ENCODE measurements at regions not wholly inside any gene's neighbourhood (a gene's known extent, or its start where the extent isn't known, plus 50 kb on each side); places are given as distances from the start of the nearest gene placed in this dataset.

DNA sequence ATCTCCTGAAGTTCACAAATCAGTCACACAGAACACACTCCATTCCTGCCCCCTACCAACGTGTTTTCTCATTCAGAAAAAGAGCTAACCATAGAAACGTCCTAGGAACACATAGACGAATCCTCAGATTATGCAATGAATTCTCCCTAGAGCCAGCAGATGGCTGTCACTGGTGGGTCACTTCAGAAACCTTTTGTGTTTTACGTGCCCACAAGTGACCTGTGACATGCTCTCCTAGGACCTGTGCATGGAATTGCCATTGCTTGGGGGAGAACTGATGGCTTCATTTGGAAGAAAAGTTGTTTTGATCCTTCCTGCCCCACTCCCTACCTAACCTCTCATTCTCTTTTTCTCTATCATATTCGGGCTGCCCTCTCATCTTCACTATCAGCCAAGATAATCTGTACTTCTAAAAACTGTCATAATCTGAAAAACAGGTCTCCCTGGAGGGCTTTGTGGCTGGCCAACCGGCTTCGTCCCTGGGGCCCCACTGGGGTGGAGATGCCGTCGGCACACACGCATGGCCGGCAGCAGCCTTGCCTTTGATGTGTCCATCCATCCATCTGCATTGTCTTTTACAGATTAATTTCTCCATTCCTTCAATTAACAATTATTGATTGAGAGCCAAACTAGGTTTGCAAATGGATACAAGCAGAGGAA, 144.1 kb upstream of the SERP2 start:
- DNase-seq: no peak

DNA sequence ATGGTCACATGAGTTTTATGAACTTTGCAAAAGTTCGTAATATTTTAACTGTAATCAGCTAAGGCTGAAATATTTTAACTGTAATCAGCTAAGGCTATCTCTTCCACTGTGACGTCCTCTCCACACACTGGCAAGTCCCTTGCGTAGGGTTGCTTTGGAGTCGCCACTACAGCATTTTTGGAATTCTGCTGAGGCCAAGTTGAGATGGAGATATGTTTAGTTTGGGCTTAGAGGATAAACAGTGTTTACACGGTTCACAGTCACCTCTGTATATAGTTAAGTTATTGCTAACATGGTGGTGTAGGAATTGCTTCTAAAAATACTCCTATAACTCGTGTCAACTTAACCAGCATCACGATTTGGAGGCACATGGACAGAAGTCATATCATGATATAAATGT, 143.6 kb upstream of the SERP2 start:
- no peak for DNase-seq

DNA sequence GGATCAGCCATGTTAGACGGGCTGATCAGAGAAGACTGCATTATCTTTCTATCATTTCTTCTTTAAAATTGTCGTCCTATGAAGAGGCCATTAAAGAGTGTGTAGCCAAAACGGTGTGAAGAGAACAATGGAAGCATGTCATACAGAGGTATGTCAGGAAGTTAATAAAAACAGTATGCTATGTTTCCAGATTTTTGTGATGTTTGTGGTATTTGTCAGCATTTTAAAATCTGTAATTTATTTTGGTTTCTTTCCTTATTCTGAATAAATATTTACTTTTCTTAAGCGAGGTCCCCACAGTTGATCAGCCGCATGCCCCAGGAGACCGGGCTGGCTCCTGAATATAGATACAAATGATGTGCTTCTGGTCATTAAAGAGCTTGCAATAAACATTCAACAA, 142.9 kb upstream of the SERP2 start:
- no peak for DNase-seq

DNA sequence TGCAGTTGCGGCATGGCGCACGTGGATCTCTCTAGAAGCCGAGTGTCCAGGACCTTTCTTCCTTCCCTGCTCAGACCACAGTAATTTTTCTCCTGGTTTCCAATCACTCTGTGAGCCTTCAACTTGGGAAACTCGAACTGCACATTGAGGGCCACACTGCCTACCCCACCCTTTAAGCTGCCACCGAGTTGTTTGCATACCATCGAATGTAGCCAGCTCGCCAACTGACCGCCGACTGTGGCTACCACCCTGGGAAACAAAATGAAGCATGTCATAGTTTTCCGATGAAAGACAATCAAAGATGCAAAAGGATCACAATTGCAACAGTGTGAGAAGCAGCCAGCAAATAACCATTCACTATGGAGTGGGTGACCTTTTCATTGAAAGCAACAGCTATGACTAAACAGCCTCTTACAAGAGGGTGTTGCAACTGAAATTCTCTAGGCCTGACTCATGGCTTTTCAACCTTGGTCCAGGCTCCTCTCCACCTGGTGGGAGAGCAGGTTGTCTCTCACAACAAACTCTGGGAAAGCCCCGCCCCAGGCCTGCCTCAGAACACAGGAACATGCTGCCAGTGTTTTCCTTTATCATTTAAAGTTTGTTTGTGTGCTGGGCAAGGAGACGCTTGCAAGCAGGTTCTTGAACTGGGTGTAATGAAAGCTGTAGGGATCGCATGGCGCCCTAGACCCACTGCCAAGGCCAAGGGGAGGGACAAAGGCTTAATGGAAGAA, 141.7 kb upstream of the SERP2 start:
- no peak for DNase-seq

- DNase-seq: no peak
These were observed 140.8 kb upstream of the SERP2 start for GRCh38 chr13:44232774-44233173.

DNA sequence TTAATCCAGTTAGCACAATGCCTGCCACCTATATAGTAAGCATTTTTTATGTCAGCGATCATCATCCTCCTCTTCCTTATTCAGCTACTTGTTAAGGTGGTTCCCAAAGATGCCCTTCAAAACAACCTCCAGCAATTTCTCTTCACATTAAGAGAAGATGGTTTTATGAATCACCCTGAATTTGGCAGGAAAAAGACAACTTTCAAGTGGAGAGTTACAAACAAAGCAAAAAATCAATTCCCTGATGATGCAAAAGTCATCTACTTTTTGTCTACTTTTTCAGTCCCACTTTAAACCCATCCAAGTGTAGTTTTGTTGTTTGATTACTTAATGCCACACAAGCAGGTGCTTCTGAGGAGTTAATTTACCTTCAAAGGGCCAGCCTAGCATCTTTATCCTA, 139.1 kb upstream of the SERP2 start:
- DNase-seq: no peak

DNA sequence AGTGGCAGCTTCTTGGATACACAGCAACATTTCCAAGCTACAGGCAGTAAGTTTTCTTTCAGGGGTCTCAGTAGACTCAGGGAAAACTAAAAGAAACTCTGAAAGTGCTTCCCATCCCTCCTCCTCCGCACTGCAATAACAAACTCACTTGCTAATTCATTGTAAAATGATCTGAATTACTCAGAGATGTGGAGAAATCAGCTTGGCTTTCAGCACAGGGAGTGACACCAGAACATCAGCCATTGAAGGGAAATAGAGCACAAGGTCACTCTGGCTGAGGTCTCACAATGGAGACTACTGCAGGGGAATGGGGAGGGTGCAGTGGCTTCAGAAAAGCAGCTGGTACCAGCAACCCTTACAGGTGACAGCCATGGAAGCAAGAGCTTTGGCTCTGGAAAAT, 137.3 kb upstream of the SERP2 start:
- DNase-seq: no peak

DNA sequence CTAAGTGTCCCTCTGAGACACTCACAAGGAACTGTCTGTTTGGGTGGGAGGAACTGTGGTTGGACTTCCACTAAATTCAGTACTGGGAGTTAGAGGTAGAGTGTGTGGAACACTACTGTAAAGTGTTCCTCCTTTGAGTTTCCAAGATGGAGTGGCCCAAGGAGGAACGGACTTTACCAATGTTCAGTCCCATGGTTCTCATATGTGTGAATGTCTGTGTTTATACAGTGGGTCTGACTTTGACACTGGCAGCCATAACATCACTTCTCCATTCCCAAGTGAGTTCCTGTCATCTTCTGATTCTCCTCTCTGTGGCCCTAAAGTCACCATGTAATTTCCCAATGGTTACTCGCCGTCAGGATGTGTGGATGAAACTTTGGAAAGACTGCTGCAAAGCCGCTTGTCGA, 136.8 kb upstream of the SERP2 start:
- no peak for DNase-seq

DNA sequence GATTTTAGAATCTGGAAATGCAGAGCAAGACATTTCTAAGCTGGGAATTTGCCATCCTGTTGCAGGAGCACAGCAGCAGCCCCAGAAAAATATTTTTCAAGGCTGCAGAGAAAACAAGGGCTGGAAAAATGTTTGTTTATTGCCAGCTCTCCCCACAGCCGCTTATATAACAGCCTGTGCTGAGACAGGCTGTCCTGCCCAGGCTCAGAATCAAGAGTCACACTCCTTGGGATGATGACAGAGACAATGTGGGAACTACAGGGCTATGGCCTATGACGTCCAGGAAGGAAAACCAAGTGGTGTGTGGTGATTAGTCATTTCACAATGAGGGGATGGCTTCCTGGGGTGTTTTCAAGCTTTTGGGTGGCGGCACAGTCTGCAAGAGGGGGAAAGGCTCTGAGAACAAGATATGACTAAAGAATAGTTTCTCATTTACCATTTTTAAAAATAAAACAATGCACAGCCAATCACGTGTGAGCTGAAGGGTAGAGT, 136.3 kb upstream of the SERP2 start:
- no peak for DNase-seq

DNA sequence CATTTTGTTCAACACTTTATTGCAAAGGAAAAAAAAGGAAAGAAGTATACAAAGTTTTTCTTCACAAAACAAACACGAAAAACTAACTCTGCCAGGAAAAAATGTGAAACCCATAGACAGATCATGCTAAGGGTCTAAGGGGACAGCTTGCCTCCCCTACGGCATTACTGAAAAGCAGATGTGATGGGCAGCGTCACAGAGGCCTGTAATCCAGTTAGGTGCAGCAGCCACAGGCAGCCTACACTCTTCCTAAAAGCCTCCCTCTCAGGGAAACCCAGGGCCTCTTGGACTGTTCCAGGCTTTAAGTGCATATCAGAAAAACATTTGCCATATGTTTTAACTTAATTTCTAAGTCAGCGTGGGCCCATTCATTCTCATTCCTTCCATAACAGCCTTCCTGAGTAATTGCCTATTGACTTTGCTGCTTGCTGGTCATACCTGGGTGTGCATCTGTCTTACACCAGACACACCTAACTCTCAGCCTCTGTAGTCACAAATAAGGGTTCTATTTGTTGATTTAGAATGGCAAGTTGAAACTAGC, 135.7 kb upstream of the SERP2 start:
- DNase-seq: no peak

DNA sequence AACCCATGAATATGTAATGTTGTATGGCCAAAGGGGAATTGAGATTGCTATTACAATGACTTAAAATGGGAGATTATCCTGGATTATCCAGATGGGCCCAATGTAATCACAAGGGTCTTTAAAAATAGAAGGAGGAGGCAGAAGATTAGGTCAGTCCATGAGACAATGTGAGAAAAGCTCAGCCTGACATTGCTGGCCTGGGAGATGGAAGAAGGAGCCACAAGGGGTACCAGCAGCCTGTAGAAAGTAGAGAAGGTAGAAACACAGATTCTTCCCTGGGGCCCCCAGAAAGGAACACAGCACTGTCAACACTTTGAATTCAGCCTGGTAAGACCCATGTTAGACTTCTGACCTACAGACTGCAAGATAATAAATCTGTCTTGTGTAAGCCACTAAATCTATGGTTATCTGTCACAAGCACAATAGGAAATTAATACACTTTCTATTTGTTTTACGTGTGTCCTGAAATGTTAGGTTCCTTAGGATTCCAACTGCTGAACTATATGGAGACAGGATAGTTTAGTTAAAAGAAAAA, 132.9 kb upstream of the SERP2 start:
- no peak for DNase-seq

GRCh38 chr13:44241638-44242037, 132.0 kb upstream of the SERP2 start:
- DNase-seq: no peak

DNA sequence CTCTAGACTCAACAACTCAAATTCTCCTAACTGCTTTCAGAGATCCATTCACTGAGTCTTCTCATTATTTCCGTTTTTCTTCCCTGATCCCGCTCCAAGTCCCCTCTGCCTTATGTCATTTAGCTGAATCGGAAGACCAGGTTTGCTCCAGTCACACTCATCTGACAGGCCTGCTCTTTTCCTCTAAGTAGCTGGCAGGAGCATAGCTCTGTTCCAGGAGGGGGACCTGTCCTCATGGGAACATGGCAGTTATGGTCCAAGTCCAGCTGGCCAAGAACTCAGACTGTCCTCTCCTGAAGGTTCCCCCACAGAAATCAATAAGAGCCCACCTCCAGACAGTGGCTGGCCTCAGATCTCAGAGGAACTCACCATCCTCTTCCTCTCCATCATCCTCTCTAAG, 130.9 kb upstream of the SERP2 start:
- no peak for DNase-seq

DNA sequence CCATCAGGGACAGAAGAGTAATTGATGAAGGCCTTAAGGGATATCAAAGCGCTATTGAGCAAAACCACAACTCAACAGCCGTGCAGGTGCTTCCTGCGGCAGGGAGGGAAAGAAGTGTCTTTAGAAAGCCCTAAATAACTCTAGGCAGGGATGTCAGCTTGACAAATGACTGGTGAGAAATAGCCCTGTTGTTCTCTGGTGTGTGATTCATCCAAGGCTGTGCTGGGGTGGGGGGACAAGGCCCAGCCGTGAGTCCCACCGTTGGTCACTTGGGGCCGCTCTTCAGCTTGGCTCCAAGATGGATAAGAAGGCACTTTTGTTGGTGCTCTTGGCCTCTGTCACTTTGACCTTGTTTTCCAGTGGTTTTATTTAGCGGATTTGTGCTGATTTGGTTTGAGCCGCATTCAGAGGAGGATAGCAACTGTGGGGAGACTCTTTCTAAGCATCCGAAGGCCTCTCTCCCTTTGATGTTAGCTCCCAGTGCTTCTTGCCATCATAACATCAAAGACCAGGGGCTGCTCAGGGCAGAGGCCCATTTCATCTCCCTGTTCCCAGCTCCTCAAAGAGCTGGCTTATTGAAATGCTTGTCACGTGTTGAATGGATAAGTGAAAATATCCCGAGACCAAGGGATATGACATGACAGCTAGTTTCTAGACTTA, 130.3 kb upstream of the SERP2 start:
- DNase-seq: no peak

DNA sequence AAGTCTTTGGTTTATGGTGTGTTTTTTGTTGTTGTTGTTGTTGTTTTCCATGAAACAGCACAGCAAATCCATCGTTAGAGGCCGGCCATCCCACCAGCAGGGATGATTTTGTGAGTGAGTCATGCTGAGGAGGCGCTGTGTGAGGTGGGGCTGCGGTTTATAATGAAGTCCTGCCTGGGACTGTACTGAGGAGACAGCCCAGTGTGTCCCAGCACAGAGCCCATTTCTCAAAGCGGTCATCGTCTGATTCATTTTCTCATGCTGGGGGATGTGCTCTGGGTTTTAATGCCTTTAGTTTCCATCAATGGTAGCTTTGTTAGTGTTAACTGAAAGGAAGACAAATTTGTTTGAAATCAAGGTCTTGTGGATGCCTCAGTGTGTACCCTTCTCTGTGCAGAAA, 129.3 kb upstream of the SERP2 start:
- DNase-seq: no peak

GRCh38 chr13:44249431-44249836, 124.2 kb upstream of the SERP2 start:
- DNase-seq: no peak

DNA sequence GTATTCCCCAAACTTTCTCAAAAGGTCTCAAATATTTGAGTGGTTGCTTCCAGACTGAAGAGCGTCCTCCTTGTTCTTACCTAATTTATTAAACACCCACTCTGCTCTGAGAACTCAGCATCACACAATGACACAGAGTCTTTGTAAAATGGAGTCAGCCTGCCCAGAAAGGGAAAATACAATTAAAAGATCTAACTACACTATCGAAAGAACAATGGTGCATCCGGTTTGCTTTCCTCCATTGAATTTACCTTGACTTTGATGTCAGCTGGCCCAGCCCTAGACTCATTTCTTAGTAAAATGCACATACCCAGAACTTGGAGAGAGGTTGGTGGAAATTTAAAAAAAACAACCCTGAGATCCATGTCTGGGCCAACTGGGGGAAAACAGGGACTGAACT, 120.7 kb upstream of the SERP2 start:
- no peak for DNase-seq

DNA sequence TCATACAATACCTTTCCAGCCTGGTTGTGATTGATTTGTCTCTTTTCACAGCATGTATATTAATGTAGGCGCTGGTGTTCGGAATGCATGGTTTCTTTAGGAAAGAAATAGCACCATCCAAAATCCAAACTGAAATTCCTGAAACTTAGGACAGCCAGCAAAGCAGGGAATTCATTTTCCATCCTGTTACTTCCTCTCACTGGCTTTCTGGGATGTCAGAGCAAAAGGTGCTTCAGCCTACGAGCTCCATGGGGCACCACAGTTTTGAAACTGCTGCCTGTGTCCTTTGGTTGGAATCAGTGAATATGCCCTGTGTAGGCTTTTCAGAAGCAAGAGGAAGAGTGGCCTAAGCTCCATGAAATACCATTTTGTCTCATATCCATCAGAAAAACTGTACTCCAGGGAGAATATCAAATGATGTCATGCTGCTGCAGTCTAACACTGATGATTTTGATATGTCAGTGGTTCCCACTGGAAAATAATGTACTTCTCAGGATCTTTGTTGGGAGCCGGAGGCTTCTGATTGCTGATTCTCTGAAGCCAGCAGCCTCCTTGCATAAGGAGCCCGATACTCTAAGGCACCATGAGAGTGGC, 117.8 kb upstream of the SERP2 start:
- DNase-seq: no peak

DNA sequence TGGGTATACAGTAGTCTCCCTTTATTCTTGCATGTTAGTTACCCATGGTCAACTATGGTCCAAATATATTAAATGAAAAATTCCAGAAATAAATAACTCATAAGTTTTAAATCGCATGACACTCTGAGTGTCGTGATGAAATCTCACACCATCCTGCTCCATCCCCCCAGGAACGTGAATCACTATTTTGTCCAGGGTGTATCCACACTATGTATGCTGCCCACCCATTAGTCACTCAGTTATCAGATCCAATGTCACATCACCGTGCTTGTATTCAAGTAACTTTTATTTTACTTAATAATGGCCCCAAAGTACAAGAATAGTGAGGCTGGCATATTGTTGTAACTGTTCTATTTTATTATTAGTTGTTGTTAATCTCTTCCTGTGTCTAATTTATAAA, 115.8 kb upstream of the SERP2 start:
- DNase-seq: no peak

DNA sequence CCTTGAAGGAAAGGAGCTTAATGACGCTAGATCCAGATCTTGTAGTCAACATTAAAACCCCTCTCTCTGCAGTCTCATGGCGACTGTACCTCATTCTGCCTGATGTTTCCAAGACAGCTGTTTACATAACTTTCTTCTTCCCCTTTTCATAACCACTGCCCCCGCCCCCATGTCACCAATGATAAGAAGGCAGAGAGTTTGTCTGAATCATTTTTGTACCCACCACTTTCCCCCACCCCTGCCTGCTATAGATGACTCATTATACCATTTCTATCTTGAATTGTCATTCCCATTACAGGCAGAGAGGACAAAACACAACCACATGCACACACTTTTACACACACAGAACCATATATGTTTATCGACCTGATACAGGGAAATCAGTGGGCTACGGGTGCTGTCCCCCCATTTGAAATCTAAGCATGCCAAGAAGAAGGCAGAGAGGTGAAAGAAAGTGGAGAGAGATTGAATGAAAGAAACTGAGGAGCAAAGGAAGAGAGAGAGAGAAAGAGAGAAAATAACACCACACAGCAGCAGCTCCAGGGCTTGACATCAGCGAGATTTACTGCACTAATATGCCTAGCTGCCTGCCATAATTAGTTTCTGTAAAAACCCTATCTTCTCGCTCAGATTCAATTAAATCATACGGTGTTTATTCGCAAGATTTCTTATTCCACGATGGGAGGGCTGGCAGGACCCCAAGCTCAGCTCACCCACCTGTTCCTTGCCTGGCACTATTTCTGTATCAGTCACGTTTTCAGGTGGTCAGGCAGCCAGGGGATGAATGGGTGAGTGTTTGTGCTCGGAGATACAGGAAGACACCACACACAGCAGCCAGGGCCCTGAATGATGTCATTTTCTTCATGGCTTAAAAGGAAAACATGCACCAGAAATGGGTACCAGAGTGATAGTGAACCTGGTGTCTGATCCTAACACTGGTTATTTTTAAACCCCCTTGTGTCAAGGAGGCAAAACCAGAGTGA, 114.3 kb upstream of the SERP2 start:
- no peak for DNase-seq

DNA sequence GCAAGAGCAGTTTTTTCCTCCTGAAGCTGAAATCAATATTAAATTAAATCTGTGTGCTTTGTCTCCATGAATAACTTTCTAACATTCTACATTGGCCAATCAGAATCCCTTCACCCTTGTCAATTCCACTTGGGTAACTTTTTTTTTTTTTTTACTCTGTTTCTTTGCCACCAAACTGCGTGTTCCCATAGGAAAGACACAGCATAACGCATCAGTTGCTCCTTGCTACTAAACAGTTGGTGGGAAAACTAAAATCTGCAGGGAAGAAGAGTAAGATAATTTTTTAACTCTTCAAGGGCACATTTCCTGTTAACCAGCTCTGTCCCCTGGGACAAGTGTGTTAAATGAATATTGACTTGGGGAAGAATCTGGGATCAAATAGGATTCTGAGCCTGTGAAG, 113.3 kb upstream of the SERP2 start:
- DNase-seq: no peak
